ENCODE measurements at regions not wholly inside any gene's neighbourhood (a gene's known extent, or its start where the extent isn't known, plus 50 kb on each side); places are given as distances from the start of the nearest gene placed in this dataset.

DNA sequence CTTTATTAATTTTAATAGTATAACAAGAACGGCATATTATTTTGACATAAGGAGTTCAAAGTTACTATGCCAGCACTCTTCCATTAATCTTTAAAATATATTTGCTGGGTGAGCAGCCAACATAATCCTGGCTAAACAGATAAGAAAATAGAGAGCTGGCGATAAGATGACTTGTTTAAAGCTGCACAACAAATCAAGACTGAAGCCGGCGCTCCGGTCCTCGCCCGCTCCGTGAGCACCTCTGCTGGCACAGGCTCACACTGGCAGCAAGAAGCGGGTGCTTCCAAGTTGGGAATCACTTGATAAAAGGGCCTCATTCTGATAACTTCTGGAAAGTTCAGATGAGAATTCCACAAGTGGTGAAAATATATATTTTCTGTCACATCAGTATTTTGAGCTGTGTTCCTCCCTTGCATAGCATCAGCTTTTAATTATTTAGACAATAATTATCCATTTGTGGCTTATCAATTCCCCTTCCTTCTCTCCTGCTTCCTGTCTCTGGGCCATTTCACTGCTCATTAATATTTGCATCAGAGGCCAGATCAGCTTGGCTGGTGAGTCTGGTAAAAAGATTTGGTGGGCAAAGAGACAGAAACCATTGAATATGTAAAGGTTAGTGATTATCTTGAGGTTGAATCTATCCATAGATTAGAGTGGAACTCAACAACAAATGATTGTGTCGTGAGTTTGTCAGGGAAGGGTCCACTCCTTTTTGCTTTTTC is 205.3 kb downstream of the MZT1 start:
- TF ChIP-seq CTCF (IDR thresholded peaks at IDR 0.05) (no peak; the same call in 1 of the 2 replicates), GABPA (IDR thresholded peaks at IDR 0.05; ENCODE audit: low read depth) (no peak), CHD2 (IDR thresholded peaks at IDR 0.05; ENCODE audit: low read length, partially characterized antibody) (peak; percentile 65), GATA2 (CRISPR knock-in tag; IDR thresholded peaks at IDR 0.05) (peak; percentile 79), EP300 (IDR thresholded peaks at IDR 0.05; ENCODE audit: borderline replicate concordance in 1 of 2, low read depth in 1 of 2, low read length in 1 of 2) (peak in 1 of 2 experiments; percentile 96; a peak in 2 of 4 replicates), POLR2AphosphoS5 (IDR thresholded peaks at IDR 0.05; ENCODE audit: low read depth, low read length) (no peak), JUND (IDR thresholded peaks at IDR 0.05) (no peak), EZH2phosphoT487 (IDR thresholded peaks at IDR 0.05; ENCODE audit: borderline replicate concordance, low read depth) (no peak), TCF12 (IDR thresholded peaks at IDR 0.05) (peak; percentile 62), FOXM1 (IDR thresholded peaks at IDR 0.05; ENCODE audit: low read depth) (no peak), TEAD4 (IDR thresholded peaks at IDR 0.05; ENCODE audit: borderline replicate concordance, insufficient read depth) (no peak), RFX5 (IDR thresholded peaks at IDR 0.05; ENCODE audit: low read length) (no peak), MXI1 (IDR thresholded peaks at IDR 0.05; ENCODE audit: low read depth, low read length) (peak; percentile 30; the same call in 1 of the 2 replicates)
- TF ChIP-seq, protein P1, sequence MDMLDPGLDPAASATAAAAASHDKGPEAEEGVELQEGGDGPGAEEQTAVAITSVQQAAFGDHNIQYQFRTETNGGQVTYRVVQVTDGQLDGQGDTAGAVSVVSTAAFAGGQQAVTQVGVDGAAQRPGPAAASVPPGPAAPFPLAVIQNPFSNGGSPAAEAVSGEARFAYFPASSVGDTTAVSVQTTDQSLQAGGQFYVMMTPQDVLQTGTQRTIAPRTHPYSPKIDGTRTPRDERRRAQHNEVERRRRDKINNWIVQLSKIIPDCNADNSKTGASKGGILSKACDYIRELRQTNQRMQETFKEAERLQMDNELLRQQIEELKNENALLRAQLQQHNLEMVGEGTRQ (IDR thresholded peaks at IDR 0.05; ENCODE audit: borderline replicate concordance, low read depth, low read length), result no peak

All from SK-N-SH (cell line).